Parathyroid adenoma (tissue), 2 donors: ENCODE measurements at regions not wholly inside any gene's neighbourhood (a gene's known extent, or its start where the extent isn't known, plus 50 kb on each side); places are given as distances from the start of the nearest gene placed in this dataset.

Experiments
- H2AFZ ChIP-seq: fragments of 300-600 bp; sonication (generic); one replicate; pipeline ENCODE4 v1.7.0; 2017; ENCODE audit warnings: antibody characterized with exemption, mild to moderate bottlenecking
- H3K27ac ChIP-seq: fragments of 300-600 bp; sonication (generic); one replicate; pipeline ENCODE4 v1.7.0; 2017
- H3K27me3 ChIP-seq: fragments of 300-600 bp; sonication (generic); one replicate; pipeline ENCODE4 v1.7.0; 2017; ENCODE audit warnings: low read length; ENCODE audit not compliant: control insufficient read depth, insufficient read depth
- H3K36me3 ChIP-seq: fragments of 300-600 bp; sonication (generic); one replicate; pipeline ENCODE4 v1.7.0; 2017; ENCODE audit warnings: low read length; ENCODE audit not compliant: control insufficient read depth, insufficient read depth
- H3K4me1 ChIP-seq: fragments of 300-600 bp; sonication (generic); one replicate; pipeline ENCODE4 v1.7.0; 2017; ENCODE audit warnings: control low read depth
- H3K4me2 ChIP-seq: fragments of 300-600 bp; sonication (generic); one replicate; pipeline ENCODE4 v1.7.0; 2017; ENCODE audit warnings: low read length
- H3K4me3 ChIP-seq: fragments of 300-600 bp; sonication (generic); one replicate; pipeline ENCODE4 v1.7.0; 2017; ENCODE audit warnings: low read depth, low read length
- H3K79me2 ChIP-seq: fragments of 300-600 bp; sonication (generic); one replicate; pipeline ENCODE4 v1.7.0; 2017; ENCODE audit warnings: control low read depth
- H3K9ac ChIP-seq: fragments of 300-600 bp; sonication (generic); one replicate; pipeline ENCODE4 v1.7.0; 2017; ENCODE audit warnings: mild to moderate bottlenecking
- H3K9me3 ChIP-seq: fragments of 300-600 bp; sonication (generic); one replicate; pipeline ENCODE4 v1.7.0; 2017; ENCODE audit warnings: low read length; ENCODE audit not compliant: control insufficient read depth
- CTCF ChIP-seq: fragments of 300-600 bp; sonication (generic); IDR thresholded peaks from one replicate; pipeline ENCODE4 v1.7.0; 2017; ENCODE audit warnings: antibody characterized with exemption, mild to moderate bottlenecking
- donor health status: primary hyperparathyroidism.

DNA sequence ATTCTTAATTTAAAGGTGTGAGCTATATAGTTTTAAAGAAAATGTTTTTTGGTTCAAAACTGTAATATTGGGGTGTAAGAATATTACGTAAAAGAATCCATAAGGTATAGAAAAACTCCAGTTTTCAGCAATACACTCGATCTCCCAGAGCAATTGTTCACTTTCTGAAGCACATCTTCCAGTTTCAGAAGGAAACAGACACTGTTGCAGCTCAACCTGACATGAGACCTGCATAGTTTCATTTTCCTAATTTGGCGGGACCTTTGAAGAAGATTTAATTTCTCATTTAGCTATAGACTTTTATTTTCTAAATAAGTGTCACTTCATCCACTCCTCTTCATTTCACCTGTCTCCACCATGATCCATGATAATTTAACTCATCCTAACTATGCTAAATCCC is 281.5 kb downstream of the HTR1B start:
- no peaks in the 10 kb centered on the region for H3K4me1 ChIP-seq
- no peak overlapping the region for H3K4me2 ChIP-seq
- no peaks in the 10 kb centered on the region for H3K79me2 ChIP-seq
- H3K36me3 ChIP-seq: no peaks in the 10 kb centered on the region
- H3K27me3 ChIP-seq: no peaks in the 10 kb centered on the region
- H3K27ac ChIP-seq: no peak overlapping the region
- no peaks in the 10 kb centered on the region for H3K9me3 ChIP-seq
- no peak overlapping the region for H3K4me3 ChIP-seq
- no peak for TF ChIP-seq CTCF
- no peak overlapping the region for H2AFZ ChIP-seq
- H3K9ac ChIP-seq: no peak overlapping the region

GRCh38 chr6:77180326-77180725 is 283.0 kb downstream of the HTR1B start:
- Histone ChIP-seq H3K9ac (no peak overlapping the region), H2AFZ (no peak overlapping the region), H3K4me3 (no peak overlapping the region), H3K27me3 (no peaks in the 10 kb centered on the region), H3K4me1 (no peaks in the 10 kb centered on the region), H3K36me3 (no peaks in the 10 kb centered on the region), H3K4me2 (no peak overlapping the region), H3K27ac (no peak overlapping the region), H3K9me3 (no peaks in the 10 kb centered on the region), H3K79me2 (no peaks in the 10 kb centered on the region)
- no peak for TF ChIP-seq CTCF

GRCh38 chr6:77178821-77179220 is 284.5 kb downstream of the HTR1B start:
- Histone ChIP-seq H3K4me3 (no peak overlapping the region), H3K36me3 (no peaks in the 10 kb centered on the region), H3K4me2 (no peak overlapping the region), H3K79me2 (no peaks in the 10 kb centered on the region), H3K27me3 (no peaks in the 10 kb centered on the region), H2AFZ (no peak overlapping the region), H3K9ac (no peak overlapping the region), H3K9me3 (no peaks in the 10 kb centered on the region), H3K27ac (no peak overlapping the region), H3K4me1 (no peaks in the 10 kb centered on the region)
- TF ChIP-seq CTCF: no peak

GRCh38 chr6:77177470-77177869 is 285.8 kb downstream of the HTR1B start:
- no peaks in the 10 kb centered on the region for H3K4me1 ChIP-seq
- no peak for TF ChIP-seq CTCF

GRCh38 chr6:77173472-77174074 is 289.7 kb downstream of the HTR1B start:
- H3K27me3 ChIP-seq: no peaks in the 10 kb centered on the region
- no peak for TF ChIP-seq CTCF

More at GRCh38 chr6:77177470-77177869, 285.8 kb downstream of the HTR1B start:
- Histone ChIP-seq H3K4me2 (no peak overlapping the region), H3K36me3 (no peaks in the 10 kb centered on the region), H2AFZ (no peak overlapping the region), H3K27ac (no peak overlapping the region), H3K27me3 (no peaks in the 10 kb centered on the region), H3K4me3 (no peak overlapping the region), H3K9ac (no peak overlapping the region), H3K9me3 (no peaks in the 10 kb centered on the region), H3K79me2 (no peaks in the 10 kb centered on the region)

More at GRCh38 chr6:77173472-77174074, 289.7 kb downstream of the HTR1B start:
- Histone ChIP-seq H3K79me2 (no peaks in the 10 kb centered on the region), H3K4me3 (no peak overlapping the region), H3K27ac (no peak overlapping the region), H3K36me3 (no peaks in the 10 kb centered on the region), H3K9me3 (no peaks in the 10 kb centered on the region), H2AFZ (no peak overlapping the region), H3K4me1 (no peaks in the 10 kb centered on the region), H3K9ac (no peak overlapping the region), H3K4me2 (no peak overlapping the region)
